Stomach (tissue), 8 donors: ENCODE measurements at regions not wholly inside any gene's neighbourhood (a gene's known extent, or its start where the extent isn't known, plus 50 kb on each side); places are given as distances from the start of the nearest gene placed in this dataset.

Experiments used
- DNase-seq, 2 donors: peaks; one replicate each; pipeline versions ENCODE4 v3.0.0 to v3.0.0-alpha.2; 2013 to 2019
- H3K27ac ChIP-seq, 5 donors: fragments of 200-600 bp in 4 of 5; sonication (generic) in 4 of 5; one replicate each; pipeline ENCODE4 v1.5.1; 2013 to 2019; ENCODE audit warnings: mild to moderate bottlenecking in 1 of 5, moderate library complexity in 1 of 5
- H3K27me3 ChIP-seq, 3 donors: fragments of 200-600 bp; sonication (generic); one replicate each; pipeline ENCODE4 v1.5.1; 2017 to 2019; ENCODE audit warnings: mixed run types in 1 of 3
- H3K36me3 ChIP-seq, 4 donors: fragments of 200-600 bp; sonication (generic); 1 replicate in 3 of 4; 2 replicates in 1 of 4; pipeline ENCODE4 v1.5.1; 2016 to 2019
- H3K4me1 ChIP-seq, 4 donors: fragments of 200-600 bp; sonication (generic); one replicate each; pipeline ENCODE4 v1.5.1; 2016 to 2019
- H3K4me3 ChIP-seq, 4 donors: fragments of 200-600 bp; sonication (generic) in 3 of 4; one replicate each; pipeline ENCODE4 v1.5.1; 2016 to 2019; ENCODE audit warnings: mild to moderate bottlenecking in 1 of 4
- H3K9me3 ChIP-seq, 4 donors: fragments of 200-600 bp; sonication (generic); one replicate each; pipeline ENCODE4 v1.5.1; 2016 to 2019
- CTCF ChIP-seq, 7 experiments: fragments of 450-650 bp in 4 of 7; fragments of 200-600 bp in 3 of 7; sonication (generic) in 3 of 7; IDR thresholded peaks; one replicate each; pipeline ENCODE4 v1.5.1; 2016 to 2019; ENCODE audit warnings: antibody characterized with exemption in 7 of 7, control low read depth in 2 of 7, mild to moderate bottlenecking in 1 of 7
- EP300 ChIP-seq: sonication (generic); formaldehyde crosslinking; IDR thresholded peaks from one replicate; pipeline ENCODE4 v1.6.1; 2017; ENCODE audit warnings: antibody characterized with exemption
- POLR2A ChIP-seq, 4 donors: fragments of 450-650 bp; IDR thresholded peaks; one replicate each; pipeline ENCODE4 v1.6.1; 2016; ENCODE audit warnings: antibody characterized with exemption in 4 of 4, control low read depth in 2 of 4, mild to moderate bottlenecking in 1 of 4, moderate library complexity in 1 of 4
- POLR2AphosphoS5 ChIP-seq, 3 donors: sonication (generic); formaldehyde crosslinking; IDR thresholded peaks; one replicate each; pipeline ENCODE4 v1.6.1; 2016; ENCODE audit warnings: antibody characterized with exemption in 3 of 3
- WGBS, 5 donors: extraction: QIAGEN DNeasy Blood & Tissue Kit in 3 of 5; methylation state at CpG; one replicate each; pipeline versions ENCODE4 v1.1.5 to v1.1.7; 2013 to 2018; 5-methylcytosine and 5-hydroxymethylcytosine counted together
- intact Hi-C: fragments of 100-400 bp; cut with DNase I; formaldehyde crosslinking; loops from one replicate; pipeline ENCODE4 v1.15.1; 2023; ENCODE audit warnings: low total_unique reads
- donor health status: healthy with polysubstance abuse.
- donor health status: Bipolar disorder and iron deficiency.
- donor health status: healthy.

GRCh38 chr7:47024991-47025390 lies 556.9 kb downstream of the TNS3 start:
- no peaks in the 10 kb centered on the region for H3K27me3 ChIP-seq
- 36 to 63% (median 56%) methylated on average over 4 of the region's 4 CpGs for WGBS, 5 donors
- no peaks in the 10 kb centered on the region for H3K36me3 ChIP-seq
- no peaks in the 10 kb centered on the region for H3K4me1 ChIP-seq
- H3K4me3 ChIP-seq = no peak overlapping the region
- intact Hi-C loops = no loop called here
- DNase-seq = no peak
- no peaks in the 10 kb centered on the region for H3K9me3 ChIP-seq
- H3K27ac ChIP-seq = no peak overlapping the region
- TF ChIP-seq CTCF (IDR thresholded peaks at IDR 0.05) = no peak
- TF ChIP-seq POLR2A (IDR thresholded peaks at IDR 0.05) = no peak
- TF ChIP-seq POLR2AphosphoS5 (IDR thresholded peaks at IDR 0.05) = no peak
- TF ChIP-seq EP300 = no peak

GRCh38 chr7:47008461-47008860 lies 573.5 kb downstream of the TNS3 start:
- Histone ChIP-seq H3K27ac (no peak overlapping the region), H3K4me3 (no peak overlapping the region), H3K9me3 (no peaks in the 10 kb centered on the region), H3K27me3 (no peaks in the 10 kb centered on the region), H3K36me3 (no peaks in the 10 kb centered on the region), H3K4me1 (no peaks in the 10 kb centered on the region)
- DNase-seq = no peak
- TF ChIP-seq POLR2A (IDR thresholded peaks at IDR 0.05) (no peak), CTCF (IDR thresholded peaks at IDR 0.05) (no peak), POLR2AphosphoS5 (IDR thresholded peaks at IDR 0.05) (no peak), EP300 (no peak)
- intact Hi-C loops = no loop called here
- 73 to 98% (median 93%) methylated on average over 1 of the region's 1 CpG for WGBS, 5 donors

GRCh38 chr7:47007471-47007870 lies 574.4 kb downstream of the TNS3 start:
- Histone ChIP-seq H3K4me1 (no peaks in the 10 kb centered on the region), H3K9me3 (no peaks in the 10 kb centered on the region), H3K4me3 (no peak overlapping the region), H3K27ac (no peak overlapping the region), H3K36me3 (no peaks in the 10 kb centered on the region), H3K27me3 (no peaks in the 10 kb centered on the region)
- DNase-seq = no peak
- TF ChIP-seq EP300 (no peak), CTCF (IDR thresholded peaks at IDR 0.05) (no peak), POLR2AphosphoS5 (IDR thresholded peaks at IDR 0.05) (no peak), POLR2A (IDR thresholded peaks at IDR 0.05) (no peak)
- WGBS, 5 donors = 68 to 76% (median 71%) methylated on average over 5 of the region's 5 CpGs
- intact Hi-C loops = no loop called here

GRCh38 chr7:47000561-47000960 lies 581.4 kb downstream of the TNS3 start:
- TF ChIP-seq EP300 (no peak), POLR2AphosphoS5 (IDR thresholded peaks at IDR 0.05) (no peak), POLR2A (IDR thresholded peaks at IDR 0.05) (no peak), CTCF (IDR thresholded peaks at IDR 0.05) (no peak)
- Histone ChIP-seq H3K27me3 (no peaks in the 10 kb centered on the region), H3K4me3 (no peak overlapping the region), H3K36me3 (no peaks in the 10 kb centered on the region), H3K27ac (no peak overlapping the region), H3K4me1 (no peaks in the 10 kb centered on the region), H3K9me3 (no peaks in the 10 kb centered on the region)
- WGBS, 5 donors = 57 to 92% (median 74%) methylated on average over 1 of the region's 1 CpG
- DNase-seq = no peak
- intact Hi-C loops = no loop called here
